Astrocyte (in vitro differentiated cells and primary cell): ENCODE measurements at regions not wholly inside any gene's neighbourhood (a gene's known extent, or its start where the extent isn't known, plus 50 kb on each side); places are given as distances from the start of the nearest gene placed in this dataset.

Source experiments
- DNase-seq: peaks from one replicate; pipeline ENCODE4 v3.0.0-alpha.2; 2010; ENCODE audit warnings: low read depth
- FAIRE-seq: peaks from 2 replicates; lab custom pipeline; 2011; peaks lifted over from hg19 to GRCh38; lab: Jason Lieb, UNC
- H2AFZ ChIP-seq: 2 replicates; pipeline ENCODE4 v1.6.0; 2012; ENCODE audit warnings: low read depth, low read length, inconsistent platforms
- H3K27ac ChIP-seq: 2 replicates; pipeline ENCODE4 v1.5.1; 2011; ENCODE audit warnings: low read depth, low read length, inconsistent platforms
- H3K27me3 ChIP-seq: 2 replicates; pipeline ENCODE4 v1.6.0; 2011; ENCODE audit warnings: low read length, inconsistent platforms; ENCODE audit not compliant: insufficient read depth
- H3K36me3 ChIP-seq: 2 replicates; pipeline ENCODE4 v1.5.1; 2011; ENCODE audit warnings: low read length, inconsistent platforms; ENCODE audit not compliant: insufficient read depth
- H3K4me1 ChIP-seq: 2 replicates; pipeline ENCODE4 v1.5.1; 2011; ENCODE audit warnings: low read length, inconsistent platforms; ENCODE audit not compliant: insufficient read depth
- H3K4me2 ChIP-seq: 2 replicates; pipeline ENCODE4 v1.6.0; 2012; ENCODE audit warnings: low read length, inconsistent platforms
- H3K4me3 ChIP-seq: 2 replicates; pipeline ENCODE4 v1.5.1; 2011; ENCODE audit warnings: low read depth, mild to moderate bottlenecking, low read length, inconsistent platforms; ENCODE audit not compliant: insufficient read depth
- H3K79me2 ChIP-seq: 2 replicates; pipeline ENCODE4 v1.6.0; 2012; ENCODE audit warnings: mild to moderate bottlenecking, low read length, inconsistent platforms; ENCODE audit not compliant: insufficient read depth
- H3K9ac ChIP-seq: 2 replicates; pipeline ENCODE4 v1.6.0; 2012; ENCODE audit warnings: mild to moderate bottlenecking, low read length, inconsistent platforms
- H3K9me3 ChIP-seq: 2 replicates; pipeline ENCODE4 v1.5.1; 2012; ENCODE audit warnings: low read depth, mild to moderate bottlenecking, low read length, inconsistent platforms; ENCODE audit not compliant: insufficient read depth
- H4K20me1 ChIP-seq: 2 replicates; pipeline ENCODE4 v1.6.0; 2012; ENCODE audit warnings: low read length, inconsistent platforms; ENCODE audit not compliant: insufficient read depth
- H3K27ac Mint-ChIP-seq: one replicate; pipeline ENCODE4 v1.8.0; 2021; ENCODE audit warnings: mild to moderate bottlenecking, mixed read lengths; ENCODE audit not compliant: unreplicated experiment
- H3K27me3 Mint-ChIP-seq: one replicate; pipeline ENCODE4 v1.8.0; 2021; ENCODE audit warnings: low read depth, mixed read lengths; ENCODE audit not compliant: unreplicated experiment
- H3K36me3 Mint-ChIP-seq: one replicate; pipeline ENCODE4 v1.8.0; 2021; ENCODE audit warnings: low read depth, mixed read lengths; ENCODE audit not compliant: unreplicated experiment
- H3K4me1 Mint-ChIP-seq: one replicate; pipeline ENCODE4 v1.8.0; 2021; ENCODE audit warnings: low read depth, mixed read lengths; ENCODE audit not compliant: unreplicated experiment
- H3K4me3 Mint-ChIP-seq: one replicate; pipeline ENCODE4 v1.8.0; 2021; ENCODE audit warnings: mild to moderate bottlenecking, moderate library complexity, mixed read lengths; ENCODE audit not compliant: unreplicated experiment
- H3K9me3 Mint-ChIP-seq: one replicate; pipeline ENCODE4 v1.8.0; 2021; ENCODE audit warnings: mild to moderate bottlenecking, mixed read lengths; ENCODE audit not compliant: unreplicated experiment
- CTCF ChIP-seq: IDR thresholded peaks from 2 replicates; pipeline ENCODE4 v1.5.1; 2011; ENCODE audit warnings: low read depth, mild to moderate bottlenecking, inconsistent platforms, low read length, moderate library complexity; ENCODE audit not compliant: insufficient read depth
- EZH2 ChIP-seq: IDR thresholded peaks from 2 replicates; pipeline ENCODE4 v1.6.1; 2012; ENCODE audit warnings: mild to moderate bottlenecking, low read length, inconsistent platforms; ENCODE audit not compliant: insufficient read depth

DNA sequence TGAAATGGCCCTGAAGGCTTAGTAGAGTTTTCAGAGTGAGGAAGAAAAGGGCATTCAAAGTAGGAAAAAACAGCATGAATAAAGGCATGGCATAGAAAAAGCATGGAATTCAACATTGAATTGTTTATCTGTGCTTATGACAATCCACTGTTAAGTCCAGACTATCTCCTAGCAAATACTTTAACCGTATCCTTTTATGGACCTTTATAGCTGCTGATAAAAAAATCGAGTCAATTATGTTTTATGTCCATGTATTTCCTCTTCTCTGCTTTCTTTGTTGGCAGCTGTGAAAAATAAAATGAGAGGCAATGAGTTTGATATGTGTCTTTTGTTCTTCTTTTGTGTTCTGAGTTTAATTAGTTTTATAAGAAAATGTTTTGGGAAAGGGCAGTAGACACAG is 70.4 kb downstream of the TDRD15 start:
- Mint-ChIP-seq H3K4me1 (no peaks in the 10 kb centered on the region), H3K4me3 (no peak overlapping the region), H3K27ac (no peak overlapping the region), H3K9me3 (no peaks in the 10 kb centered on the region), H3K27me3 (no peaks in the 10 kb centered on the region), H3K36me3 (no peaks in the 10 kb centered on the region)
- no peak overlapping the region for H3K9ac ChIP-seq
- H3K36me3 ChIP-seq, result no peaks in the 10 kb centered on the region
- TF ChIP-seq EZH2, result no peak
- no peak for TF ChIP-seq CTCF
- no peak overlapping the region for H3K27ac ChIP-seq
- H3K4me2 ChIP-seq, result no peak overlapping the region
- no peak for FAIRE-seq
- H4K20me1 ChIP-seq, result no peaks in the 10 kb centered on the region
- H3K4me1 ChIP-seq, result no peaks in the 10 kb centered on the region
- H3K9me3 ChIP-seq, result no peaks in the 10 kb centered on the region
- no peaks in the 10 kb centered on the region for H3K79me2 ChIP-seq
- DNase-seq, result no peak
- no peaks in the 10 kb centered on the region for H3K27me3 ChIP-seq
- H2AFZ ChIP-seq, result no peak overlapping the region
- no peak overlapping the region for H3K4me3 ChIP-seq

- FAIRE-seq (no peak), DNase-seq (no peak)
- Mint-ChIP-seq H3K36me3 (no peaks in the 10 kb centered on the region), H3K4me3 (no peak overlapping the region), H3K4me1 (no peaks in the 10 kb centered on the region), H3K27ac (no peak overlapping the region), H3K9me3 (no peaks in the 10 kb centered on the region), H3K27me3 (no peaks in the 10 kb centered on the region)
- H3K4me1 ChIP-seq, result no peaks in the 10 kb centered on the region
- no peaks in the 10 kb centered on the region for H3K79me2 ChIP-seq
- H2AFZ ChIP-seq, result no peak overlapping the region
- TF ChIP-seq EZH2, result no peak
- H3K9ac ChIP-seq, result no peak overlapping the region
- no peaks in the 10 kb centered on the region for H3K9me3 ChIP-seq
- H3K27me3 ChIP-seq, result no peaks in the 10 kb centered on the region
- no peak overlapping the region for H3K4me2 ChIP-seq
- no peak overlapping the region for H3K27ac ChIP-seq
- H3K36me3 ChIP-seq, result no peaks in the 10 kb centered on the region
- H4K20me1 ChIP-seq, result no peaks in the 10 kb centered on the region
- no peak overlapping the region for H3K4me3 ChIP-seq
Observed at GRCh38 chr2:21194858-21195271, 71.1 kb downstream of the TDRD15 start.

DNA sequence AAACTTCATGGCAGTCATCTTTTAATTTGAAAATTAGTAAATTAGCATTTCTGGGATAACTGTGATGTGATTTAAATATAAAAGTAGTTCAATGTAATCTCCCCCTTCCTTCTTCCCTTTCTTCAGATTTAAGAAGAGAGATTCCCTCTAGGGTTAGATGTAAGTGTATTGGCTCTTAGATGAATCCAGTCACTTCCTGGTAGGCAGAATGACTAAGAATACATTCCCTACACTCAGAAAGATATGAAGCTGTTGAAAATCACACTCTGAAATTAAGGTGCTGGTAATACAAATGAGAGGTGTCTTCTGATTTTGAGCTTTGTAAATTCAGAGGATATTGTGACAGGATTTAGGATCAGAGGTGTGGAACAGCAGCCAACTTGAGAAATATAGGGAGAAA is 71.6 kb downstream of the TDRD15 start:
- Mint-ChIP-seq H3K9me3 (no peaks in the 10 kb centered on the region), H3K4me3 (no peak overlapping the region), H3K27me3 (no peaks in the 10 kb centered on the region), H3K27ac (no peak overlapping the region), H3K36me3 (no peaks in the 10 kb centered on the region), H3K4me1 (no peaks in the 10 kb centered on the region)
- H3K4me2 ChIP-seq, result no peak overlapping the region
- H3K4me1 ChIP-seq, result no peaks in the 10 kb centered on the region
- H2AFZ ChIP-seq, result no peak overlapping the region
- H3K27ac ChIP-seq, result no peak overlapping the region
- no peaks in the 10 kb centered on the region for H3K9me3 ChIP-seq
- H3K27me3 ChIP-seq, result no peaks in the 10 kb centered on the region
- H3K9ac ChIP-seq, result no peak overlapping the region
- FAIRE-seq (no peak), DNase-seq (no peak)
- no peak for TF ChIP-seq CTCF
- no peak for TF ChIP-seq EZH2
- H4K20me1 ChIP-seq, result no peaks in the 10 kb centered on the region
- H3K36me3 ChIP-seq, result no peaks in the 10 kb centered on the region
- H3K79me2 ChIP-seq, result no peaks in the 10 kb centered on the region
- no peak overlapping the region for H3K4me3 ChIP-seq
